ENCODE measurements at regions not wholly inside any gene's neighbourhood (a gene's known extent, or its start where the extent isn't known, plus 50 kb on each side); places are given as distances from the start of the nearest gene placed in this dataset.

DNA sequence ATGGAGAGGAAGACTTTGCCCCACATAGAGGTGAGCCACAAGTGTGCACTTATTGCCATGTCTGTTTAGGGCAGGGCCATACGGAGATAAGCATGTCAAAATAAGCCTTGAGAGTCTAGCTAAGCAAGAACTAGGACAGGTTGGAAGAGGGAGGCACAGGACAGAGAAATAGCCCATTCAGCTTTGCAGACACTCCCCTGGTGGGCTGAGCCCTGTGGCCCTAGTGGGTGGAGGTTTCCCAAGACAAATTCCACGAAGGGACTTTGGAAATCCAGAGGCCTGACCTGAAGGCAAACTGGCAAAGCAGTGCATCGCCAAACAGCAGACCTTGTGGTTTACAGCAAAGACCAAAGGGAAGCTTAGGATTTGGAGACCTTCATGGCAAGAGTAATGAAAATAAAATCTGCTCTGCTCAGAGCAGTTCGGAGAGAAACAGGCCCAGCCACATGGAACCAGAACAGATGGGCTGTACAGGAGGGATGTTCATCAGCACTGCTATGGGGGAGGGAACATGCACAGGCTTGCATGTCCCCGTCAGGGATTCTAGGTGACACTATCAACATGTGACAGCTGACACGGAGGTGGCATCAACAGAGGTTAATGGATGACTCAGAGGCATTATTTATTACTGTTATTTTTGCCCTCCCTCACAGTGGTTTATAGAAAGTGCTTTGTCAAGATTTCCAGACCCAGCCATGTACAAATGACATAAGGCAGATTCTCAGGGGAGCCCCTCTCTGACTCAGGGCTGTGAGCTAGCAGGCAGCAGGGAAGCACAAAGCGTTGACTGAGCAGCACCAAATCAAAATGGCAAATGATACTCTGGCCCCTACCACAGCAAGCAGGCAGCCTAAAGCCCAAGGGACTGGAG is 90.1 kb upstream of the IRF2BP2 start (continued):
- no peak for TF ChIP-seq USF2 (IDR thresholded peaks at IDR 0.05; ENCODE audit: borderline replicate concordance, low read depth, low read length)
- TF ChIP-seq FOXJ3 (CRISPR knock-in tag; IDR thresholded peaks at IDR 0.05), result no peak
- no peak for TF ChIP-seq RCOR1 (IDR thresholded peaks at IDR 0.05; ENCODE audit: low read length)
- TF ChIP-seq TEAD4 (IDR thresholded peaks at IDR 0.05; ENCODE audit: borderline replicate concordance, insufficient read depth), result no peak
- TF ChIP-seq POLR2AphosphoS5 (IDR thresholded peaks at IDR 0.05; ENCODE audit: low read depth, low read length), result peak; percentile 39; the same call in 1 of the 2 replicates
- no peak for TF ChIP-seq MEF2A (IDR thresholded peaks at IDR 0.05; ENCODE audit: borderline replicate concordance, low read depth)
- TF ChIP-seq, protein P1, sequence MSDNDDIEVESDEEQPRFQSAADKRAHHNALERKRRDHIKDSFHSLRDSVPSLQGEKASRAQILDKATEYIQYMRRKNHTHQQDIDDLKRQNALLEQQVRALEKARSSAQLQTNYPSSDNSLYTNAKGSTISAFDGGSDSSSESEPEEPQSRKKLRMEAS (IDR thresholded peaks at IDR 0.05; ENCODE audit: low read depth), result peak; percentile 33; the same call in 1 of the 2 replicates
- no peak for TF ChIP-seq TAF1 (IDR thresholded peaks at IDR 0.05; ENCODE audit: borderline replicate concordance, low read depth, low read length)
- TF ChIP-seq USF1 (IDR thresholded peaks at IDR 0.05; ENCODE audit: borderline replicate concordance, low read depth), result no peak
- TF ChIP-seq, protein P2, sequence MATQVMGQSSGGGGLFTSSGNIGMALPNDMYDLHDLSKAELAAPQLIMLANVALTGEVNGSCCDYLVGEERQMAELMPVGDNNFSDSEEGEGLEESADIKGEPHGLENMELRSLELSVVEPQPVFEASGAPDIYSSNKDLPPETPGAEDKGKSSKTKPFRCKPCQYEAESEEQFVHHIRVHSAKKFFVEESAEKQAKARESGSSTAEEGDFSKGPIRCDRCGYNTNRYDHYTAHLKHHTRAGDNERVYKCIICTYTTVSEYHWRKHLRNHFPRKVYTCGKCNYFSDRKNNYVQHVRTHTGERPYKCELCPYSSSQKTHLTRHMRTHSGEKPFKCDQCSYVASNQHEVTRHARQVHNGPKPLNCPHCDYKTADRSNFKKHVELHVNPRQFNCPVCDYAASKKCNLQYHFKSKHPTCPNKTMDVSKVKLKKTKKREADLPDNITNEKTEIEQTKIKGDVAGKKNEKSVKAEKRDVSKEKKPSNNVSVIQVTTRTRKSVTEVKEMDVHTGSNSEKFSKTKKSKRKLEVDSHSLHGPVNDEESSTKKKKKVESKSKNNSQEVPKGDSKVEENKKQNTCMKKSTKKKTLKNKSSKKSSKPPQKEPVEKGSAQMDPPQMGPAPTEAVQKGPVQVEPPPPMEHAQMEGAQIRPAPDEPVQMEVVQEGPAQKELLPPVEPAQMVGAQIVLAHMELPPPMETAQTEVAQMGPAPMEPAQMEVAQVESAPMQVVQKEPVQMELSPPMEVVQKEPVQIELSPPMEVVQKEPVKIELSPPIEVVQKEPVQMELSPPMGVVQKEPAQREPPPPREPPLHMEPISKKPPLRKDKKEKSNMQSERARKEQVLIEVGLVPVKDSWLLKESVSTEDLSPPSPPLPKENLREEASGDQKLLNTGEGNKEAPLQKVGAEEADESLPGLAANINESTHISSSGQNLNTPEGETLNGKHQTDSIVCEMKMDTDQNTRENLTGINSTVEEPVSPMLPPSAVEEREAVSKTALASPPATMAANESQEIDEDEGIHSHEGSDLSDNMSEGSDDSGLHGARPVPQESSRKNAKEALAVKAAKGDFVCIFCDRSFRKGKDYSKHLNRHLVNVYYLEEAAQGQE (IDR thresholded peaks at IDR 0.05; ENCODE audit: low read depth, low read length), result no peak
- TF ChIP-seq PBX3 (IDR thresholded peaks at IDR 0.05), result peak; percentile 87
- no peak for TF ChIP-seq NRF1 (IDR thresholded peaks at IDR 0.05; ENCODE audit: low read depth, low read length)

DNA sequence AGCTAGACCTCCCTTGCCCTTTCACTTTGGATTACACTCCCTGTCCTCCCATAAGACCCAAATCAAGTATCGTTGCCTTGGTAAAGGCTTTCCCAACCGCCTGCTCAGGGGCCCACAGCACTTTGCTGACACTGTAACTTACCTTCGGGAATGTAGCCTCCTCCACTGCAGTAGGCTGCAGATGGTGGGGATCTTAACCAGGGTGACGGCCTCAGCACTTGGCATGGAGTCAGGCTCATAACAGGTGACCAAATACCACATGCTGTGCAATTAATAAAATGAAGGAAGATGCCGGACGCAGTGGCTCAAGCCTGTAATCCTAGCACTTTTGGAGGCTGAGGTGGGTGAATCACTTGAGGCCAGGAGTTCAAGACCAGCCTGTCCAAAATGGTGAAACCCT is 88.7 kb upstream of the IRF2BP2 start:
- Histone ChIP-seq H3K79me2 (ENCODE audit: insufficient read depth) (no peaks in the 10 kb centered on the region), H2AFZ (ENCODE audit: low read depth) (no peak overlapping the region), H3K27me3 (ENCODE audit: insufficient read depth) (no peaks in the 10 kb centered on the region), H3K9me2 (no peaks in the 10 kb centered on the region), H3F3A (replicated peaks; ENCODE audit: insufficient read depth) (peaks cover 5% of the 10 kb centered on the region), H3K9ac (no peak overlapping the region), H3K27ac (ENCODE audit: low read depth in 2 of 2, low read length in 1 of 2) (no peak overlapping the region), H3K4me2 (no peak overlapping the region), H3K4me1 (ENCODE audit: control insufficient read depth in 1 of 2, insufficient read depth in 2 of 2, low read depth in 1 of 2, low read length in 1 of 2) (peaks cover 8 to 11% of the 10 kb centered on the region in 2 experiments), H3K9me3 (no peaks in the 10 kb centered on the region), H4K20me1 (ENCODE audit: insufficient read depth) (no peaks in the 10 kb centered on the region), H3K36me3 (replicated peaks in 1 of 2; ENCODE audit: control insufficient read depth in 1 of 2, insufficient read depth in 2 of 2, low read length in 1 of 2) (no peaks in the 10 kb centered on the region), H3K4me3 (ENCODE audit: low read depth in 2 of 2, low read length in 1 of 2) (no peak overlapping the region)
- POLR2A ChIA-PET, result no interaction called here
- WGBS (ENCODE audit: low lambda C conversion rate), result 95% methylated on average over 6 of the region's 6 CpGs
- no peak for DNase-seq
- CTCF ChIA-PET, result no interaction called here
- TF ChIP-seq RFX5 (IDR thresholded peaks at IDR 0.05; ENCODE audit: low read length), result no peak
- TF ChIP-seq EZH2phosphoT487 (IDR thresholded peaks at IDR 0.05; ENCODE audit: borderline replicate concordance, low read depth), result no peak
- TF ChIP-seq, protein P1 (IDR thresholded peaks at IDR 0.05; ENCODE audit: low read depth), result no peak
- no peak for TF ChIP-seq EP300 (IDR thresholded peaks at IDR 0.05; ENCODE audit: borderline replicate concordance in 1 of 2, low read depth in 1 of 2, low read length in 1 of 2)
- TF ChIP-seq USF1 (IDR thresholded peaks at IDR 0.05; ENCODE audit: borderline replicate concordance, low read depth), result no peak
- TF ChIP-seq RCOR1 (IDR thresholded peaks at IDR 0.05; ENCODE audit: low read length), result no peak
- TF ChIP-seq ELF1 (IDR thresholded peaks at IDR 0.05), result no peak
- TF ChIP-seq YY1 (IDR thresholded peaks at IDR 0.05; ENCODE audit: low read depth), result no peak
- no peak for TF ChIP-seq GABPA (IDR thresholded peaks at IDR 0.05; ENCODE audit: low read depth)
- no peak for TF ChIP-seq JUND (IDR thresholded peaks at IDR 0.05)
- TF ChIP-seq MXI1 (IDR thresholded peaks at IDR 0.05; ENCODE audit: low read depth, low read length), result no peak
- TF ChIP-seq SMC3 (IDR thresholded peaks at IDR 0.05; ENCODE audit: low read depth, low read length), result no peak
- no peak for TF ChIP-seq IRF3 (IDR thresholded peaks at IDR 0.05; ENCODE audit: low read depth, low read length)

All from SK-N-SH (cell line).